NCI-H1105 treated with DMSO at 0.1 percent for 48 hours (cell line): ENCODE measurements at regions not wholly inside any gene's neighbourhood (a gene's known extent, or its start where the extent isn't known, plus 50 kb on each side); places are given as distances from the start of the nearest gene placed in this dataset.

ENCODE experiments used
- DNase-seq: peaks from one replicate; lab custom pipeline; 2025; lab: John Stamatoyannopoulos, UW

DNA sequence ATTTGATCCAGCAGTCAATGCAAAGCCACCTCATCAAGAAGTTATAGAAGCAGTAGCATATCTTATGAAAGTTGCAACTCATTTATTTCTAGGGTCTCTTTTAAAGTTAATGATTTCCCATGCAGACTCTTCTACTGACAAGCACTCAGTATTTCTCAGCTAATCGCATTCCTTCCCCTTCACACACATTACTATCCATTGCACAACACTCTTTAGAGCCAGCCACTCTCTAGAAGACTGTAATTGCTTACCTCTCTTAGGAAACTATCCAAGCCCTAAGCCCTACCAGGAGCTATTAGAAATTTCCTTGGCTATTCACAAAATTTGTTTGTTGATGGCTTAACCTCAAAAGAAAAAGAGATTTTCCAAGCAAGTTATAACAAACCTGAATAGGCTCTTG lies 106.0 kb downstream of the ADAMTS1 start:
- DNase-seq: no peak

DNA sequence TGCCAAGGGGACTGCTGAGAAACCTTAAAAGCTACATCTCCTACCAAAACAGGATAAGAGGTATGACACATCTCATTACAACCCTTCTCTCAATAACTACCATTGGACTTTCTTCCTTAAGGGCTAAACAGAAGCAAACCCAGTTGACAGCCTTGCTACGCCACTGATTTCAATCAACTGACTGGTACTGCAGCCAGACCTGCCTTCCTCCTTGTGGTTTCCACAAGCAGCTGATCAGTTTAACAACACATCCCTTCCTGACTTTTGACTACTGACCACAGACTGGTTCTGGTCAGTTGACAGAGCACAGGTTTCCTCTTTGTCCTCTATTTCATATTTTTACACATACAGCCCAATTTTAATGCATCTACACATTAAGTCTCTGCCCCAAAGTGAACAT lies 108.8 kb downstream of the ADAMTS1 start:
- no peak for DNase-seq

DNA sequence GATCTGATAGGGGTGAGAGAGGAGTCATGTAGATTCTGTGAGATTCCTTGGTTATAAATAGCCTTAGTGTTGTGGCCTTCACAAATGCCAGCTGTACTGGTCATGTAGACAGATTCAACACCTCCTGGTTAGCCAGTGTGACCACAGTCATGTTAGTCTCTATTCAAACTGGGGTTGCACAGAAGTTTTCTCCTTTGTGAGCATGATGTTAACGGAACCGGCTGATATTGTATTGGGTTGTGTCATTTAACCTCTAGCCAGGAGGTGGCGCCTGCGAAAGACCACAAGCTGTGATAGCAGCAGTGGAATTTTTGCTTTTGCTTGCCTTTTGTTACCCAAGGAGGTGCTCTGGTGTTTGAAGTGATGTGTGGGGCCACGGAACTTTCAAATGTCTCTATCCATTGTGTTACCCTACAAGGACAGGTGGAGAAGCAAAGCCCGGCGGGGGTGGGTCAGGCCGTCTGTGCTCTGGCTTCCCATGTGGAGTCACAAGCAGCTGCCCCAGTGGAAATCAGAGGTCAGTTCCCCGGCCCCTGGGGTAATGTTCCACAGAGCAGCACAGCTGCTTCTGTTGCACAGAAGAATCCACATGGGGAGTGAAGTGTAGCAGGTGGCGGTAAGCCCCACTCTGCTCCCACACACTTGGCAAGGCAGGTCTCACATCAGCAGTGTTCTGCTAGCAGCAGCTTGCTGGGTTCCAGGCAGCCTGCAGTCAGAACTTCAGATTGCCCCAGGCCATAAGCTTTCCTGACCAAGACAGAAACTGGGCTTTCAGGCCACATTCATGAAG lies 112.6 kb downstream of the ADAMTS1 start:
- DNase-seq: no peak

DNA sequence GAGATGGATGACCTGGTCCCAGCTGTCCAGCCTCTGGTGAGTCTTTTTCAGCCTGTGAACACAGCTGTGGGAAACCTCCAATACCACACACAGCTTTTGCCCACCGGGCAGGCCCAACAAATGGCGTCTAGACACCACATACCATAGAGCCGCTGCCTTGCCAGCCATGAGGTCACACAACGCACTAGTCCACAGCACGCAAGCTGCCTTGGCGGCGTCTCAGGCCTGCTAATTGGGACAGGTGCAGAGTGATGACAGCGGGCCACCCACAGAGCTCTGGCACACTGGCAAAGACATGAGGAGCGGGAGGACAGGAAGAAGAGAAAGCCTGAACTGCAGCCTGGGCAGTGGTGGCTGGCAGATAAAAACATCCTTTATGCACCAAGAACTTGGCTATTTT lies 125.5 kb downstream of the ADAMTS1 start:
- DNase-seq: no peak

DNA sequence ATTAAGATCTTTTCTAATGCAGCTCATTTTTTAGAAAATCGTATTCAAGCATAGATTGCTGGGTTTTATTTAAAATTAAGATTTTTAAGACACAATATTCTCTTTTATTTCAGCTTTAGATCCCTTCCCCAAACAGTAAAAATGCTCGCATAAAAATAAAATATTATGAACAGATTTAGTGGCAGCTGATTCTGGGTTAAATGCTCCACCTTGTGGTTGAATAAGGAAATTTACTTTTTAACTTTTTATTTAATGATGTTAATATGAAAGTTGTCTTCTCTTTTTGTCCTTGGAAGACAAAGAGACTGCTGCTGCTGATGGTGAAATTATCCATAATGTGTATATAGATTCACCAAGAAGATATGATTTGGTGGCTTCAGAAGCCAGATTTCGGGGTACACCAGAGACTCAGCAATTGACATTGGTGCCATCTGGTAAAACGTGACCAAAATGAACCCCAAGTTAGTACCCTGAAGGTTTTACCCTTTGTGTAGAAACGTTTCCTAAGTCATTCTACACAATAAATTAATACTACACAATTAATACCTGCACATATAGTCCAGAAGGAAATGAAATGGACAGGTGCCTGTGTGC lies 128.0 kb downstream of the ADAMTS1 start:
- peak; percentile 17 for DNase-seq

DNA sequence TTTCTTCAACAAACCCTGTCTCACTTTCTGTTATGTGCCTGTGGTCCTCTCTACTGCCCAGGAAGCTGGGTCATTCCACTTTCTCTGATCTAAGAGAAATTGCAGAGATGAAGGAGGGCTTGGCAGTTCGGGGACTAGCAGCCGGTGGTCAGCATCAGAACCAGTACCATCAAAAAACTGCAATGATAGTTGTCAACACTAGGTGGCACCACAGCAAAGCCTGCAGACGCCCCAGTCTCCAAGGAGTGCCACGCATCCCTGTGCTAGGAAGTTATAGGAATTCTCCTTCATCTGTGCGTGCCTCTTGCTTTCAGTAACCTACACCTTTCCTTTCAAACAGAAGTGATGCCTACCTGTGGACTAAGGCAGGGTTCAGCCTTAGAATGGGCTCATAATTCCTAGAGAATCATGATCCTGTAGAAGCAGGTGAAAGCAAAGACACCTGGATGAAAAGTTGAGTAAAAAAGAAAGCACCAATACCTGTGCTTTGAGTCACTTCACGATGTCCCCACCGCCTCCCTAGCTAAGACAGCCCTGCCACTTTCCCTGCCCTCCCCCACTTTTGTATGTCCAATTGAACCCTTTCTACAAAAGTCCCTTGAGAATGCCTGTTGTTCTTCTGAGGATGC lies 129.2 kb downstream of the ADAMTS1 start:
- peak; percentile 26 for DNase-seq

DNA sequence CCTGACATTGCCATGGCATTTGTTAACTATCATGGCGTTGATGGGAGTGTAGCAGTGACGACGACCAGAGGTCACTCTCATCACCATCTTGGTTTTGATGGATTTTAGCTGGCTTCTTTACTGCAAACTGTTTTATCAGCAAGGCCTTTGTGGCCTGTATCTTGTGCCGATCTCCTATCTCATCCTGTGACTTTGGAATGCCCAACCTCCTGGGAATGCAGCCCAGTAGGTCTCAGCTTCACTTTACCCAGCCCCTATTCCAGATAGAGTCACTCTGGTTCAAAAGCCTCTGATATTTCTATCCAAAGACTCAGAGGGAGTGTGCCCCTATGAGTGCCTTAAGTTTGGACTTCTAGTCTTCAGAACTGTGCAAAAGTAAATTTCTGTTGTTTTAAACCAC lies 130.1 kb downstream of the ADAMTS1 start:
- DNase-seq: no peak

DNA sequence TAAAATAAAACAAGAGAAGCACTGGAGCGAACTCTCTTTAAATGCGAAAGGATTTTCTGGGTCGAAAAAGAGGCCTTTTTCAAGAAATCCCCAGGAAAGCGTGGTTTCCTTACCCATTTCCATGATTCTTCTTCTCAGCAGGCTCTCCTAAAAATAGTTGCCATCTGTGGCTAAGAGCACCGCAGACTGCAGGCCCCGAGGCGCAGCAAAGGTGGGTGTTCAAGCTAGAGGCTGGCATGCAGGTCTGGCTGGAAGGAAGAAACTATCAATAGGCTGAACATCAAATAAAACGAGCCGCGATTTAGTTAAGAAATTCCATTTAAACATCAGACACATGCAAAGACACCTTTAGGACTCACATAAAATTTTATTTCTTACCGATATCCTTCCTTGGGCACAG lies 135.1 kb downstream of the ADAMTS1 start:
- no peak for DNase-seq

DNA sequence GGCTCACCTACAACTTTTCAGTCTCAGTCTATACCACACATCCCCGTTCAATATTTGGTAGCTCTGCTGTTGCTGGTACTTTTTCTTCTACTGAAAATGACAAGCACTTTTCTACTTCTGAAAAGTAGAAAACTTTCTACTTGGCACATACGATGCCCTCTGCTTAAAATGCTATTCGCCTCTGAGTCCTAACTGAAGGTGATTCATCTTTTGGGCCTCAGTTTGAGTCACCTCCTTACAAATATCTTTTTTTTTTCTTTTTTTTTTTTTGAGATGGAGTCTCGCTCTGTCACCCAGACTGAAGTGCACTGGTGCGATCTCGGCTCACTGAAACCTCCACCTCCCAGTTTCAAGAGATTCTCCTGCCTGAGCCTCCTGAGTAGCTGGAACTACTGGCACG lies 136.0 kb upstream of the CYYR1 start:
- DNase-seq: no peak

DNA sequence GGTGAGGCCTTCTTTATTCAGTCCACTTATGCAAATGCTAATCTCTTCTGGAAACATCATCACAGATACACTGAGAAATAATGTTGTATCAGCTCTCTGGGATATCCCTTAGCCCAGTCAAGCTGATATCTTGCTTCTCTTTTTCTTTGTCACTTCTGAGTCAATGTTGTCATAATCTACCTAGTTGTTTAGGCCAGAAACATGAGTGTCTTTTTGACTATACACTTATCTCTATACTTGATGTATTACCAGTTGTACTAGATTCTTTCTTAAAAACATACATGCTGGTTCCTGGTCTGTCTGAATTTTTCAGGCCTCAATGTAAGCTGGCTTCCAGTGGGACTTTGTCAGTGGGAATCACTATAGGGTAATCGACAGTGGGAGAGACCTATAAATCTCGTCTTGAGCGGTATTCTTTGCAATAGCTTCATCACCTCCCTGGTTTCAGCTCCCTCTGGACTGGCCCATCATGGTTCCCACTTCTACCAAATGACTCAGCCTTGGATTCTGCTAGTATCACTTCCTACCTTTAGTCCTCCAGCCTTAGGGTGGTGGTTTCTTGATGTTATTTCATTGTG lies 135.2 kb upstream of the CYYR1 start:
- no peak for DNase-seq

DNA sequence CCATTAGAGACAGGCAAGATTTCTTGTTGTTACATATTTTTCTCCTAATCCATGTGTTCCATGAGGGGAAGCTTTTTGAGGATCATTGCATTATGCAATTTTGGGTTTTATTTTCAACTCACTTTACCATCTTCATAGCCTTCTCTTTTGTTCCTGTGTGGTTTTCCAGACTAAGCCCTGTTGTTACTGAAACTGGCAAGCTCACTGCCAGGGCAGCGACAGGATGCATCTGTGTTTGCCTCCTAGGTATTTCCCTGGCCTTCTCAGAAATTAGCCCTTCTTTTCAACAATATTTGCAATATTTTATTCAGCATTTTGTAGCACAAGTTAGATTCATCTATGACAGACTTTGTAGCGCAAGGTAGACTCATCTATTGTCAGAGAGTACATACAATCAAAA lies 134.2 kb upstream of the CYYR1 start:
- no peak for DNase-seq

DNA sequence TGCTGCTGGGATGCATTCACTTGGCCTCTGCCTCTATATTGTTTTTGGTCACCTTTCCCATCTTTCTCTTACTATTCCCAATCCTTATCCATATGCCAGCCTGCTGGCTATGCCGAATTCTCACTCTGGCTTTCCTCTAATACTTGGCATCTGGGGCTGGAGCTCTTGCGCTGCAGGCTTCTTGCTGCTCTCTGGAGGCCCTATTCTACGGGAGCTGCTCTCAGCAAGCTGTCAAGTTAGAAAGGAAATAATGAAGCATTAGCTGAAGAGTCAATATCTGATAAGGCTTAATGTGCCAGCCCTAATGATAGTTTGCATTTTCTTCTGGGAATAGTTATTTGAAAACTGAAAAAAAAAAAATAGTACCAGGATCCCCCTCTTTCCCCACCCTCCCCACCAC lies 125.3 kb upstream of the CYYR1 start:
- no peak for DNase-seq

DNA sequence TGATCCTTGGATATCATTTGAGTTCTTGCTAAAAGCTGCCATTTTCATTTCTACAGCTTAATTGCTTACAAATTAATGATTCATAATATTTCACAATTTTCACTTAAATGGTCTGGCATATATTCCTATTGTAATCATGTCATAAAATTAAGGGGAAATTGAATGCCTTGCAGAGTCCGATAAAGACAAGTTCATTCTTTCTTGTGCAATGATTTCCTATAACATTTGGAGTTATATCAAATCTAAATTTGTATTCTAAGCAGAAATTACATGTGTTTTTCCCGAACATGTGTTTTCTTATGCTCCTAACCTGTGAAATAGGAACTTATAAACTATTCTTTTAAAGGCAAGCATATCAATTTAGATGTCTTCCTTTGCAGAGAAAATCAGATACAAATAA lies 118.3 kb upstream of the CYYR1 start:
- no peak for DNase-seq

DNA sequence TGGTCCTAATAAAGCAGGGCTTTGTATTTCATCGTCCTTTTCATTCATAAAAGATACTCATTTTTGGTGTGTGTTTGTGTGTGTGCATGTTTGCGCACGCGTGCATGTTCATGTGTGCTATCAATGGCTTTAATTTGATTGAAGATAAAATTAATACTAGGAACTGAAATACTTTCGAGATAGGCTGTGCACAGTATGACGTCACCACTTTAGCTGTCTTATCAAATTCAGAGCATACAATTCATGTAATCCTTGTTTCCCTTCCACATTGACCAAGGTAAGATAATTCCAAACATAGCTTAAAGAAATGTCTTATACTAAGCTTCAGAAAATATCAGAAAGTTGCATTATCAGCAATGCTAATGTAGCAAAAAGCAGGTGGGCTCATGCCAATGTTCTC lies 113.6 kb upstream of the CYYR1 start:
- no peak for DNase-seq

DNA sequence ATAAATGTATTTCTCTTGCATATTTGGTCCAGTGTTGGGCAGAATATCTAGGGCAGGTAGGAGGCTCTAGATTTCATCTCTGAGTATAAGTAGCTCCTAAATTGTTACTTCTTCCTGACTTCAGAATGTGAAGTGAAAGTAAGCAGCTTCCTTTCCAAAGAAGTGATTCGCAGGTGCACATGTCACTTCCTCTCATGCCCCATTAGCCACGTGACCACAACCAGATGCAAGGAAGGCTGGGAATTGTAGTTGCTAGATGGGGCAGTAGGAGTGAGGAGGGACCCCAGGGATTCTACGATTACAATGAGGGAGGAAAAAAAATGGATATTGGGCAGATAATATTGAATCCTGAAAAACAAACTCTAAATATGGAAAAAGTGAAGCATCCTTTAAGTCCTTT lies 113.2 kb upstream of the CYYR1 start:
- DNase-seq: no peak

DNA sequence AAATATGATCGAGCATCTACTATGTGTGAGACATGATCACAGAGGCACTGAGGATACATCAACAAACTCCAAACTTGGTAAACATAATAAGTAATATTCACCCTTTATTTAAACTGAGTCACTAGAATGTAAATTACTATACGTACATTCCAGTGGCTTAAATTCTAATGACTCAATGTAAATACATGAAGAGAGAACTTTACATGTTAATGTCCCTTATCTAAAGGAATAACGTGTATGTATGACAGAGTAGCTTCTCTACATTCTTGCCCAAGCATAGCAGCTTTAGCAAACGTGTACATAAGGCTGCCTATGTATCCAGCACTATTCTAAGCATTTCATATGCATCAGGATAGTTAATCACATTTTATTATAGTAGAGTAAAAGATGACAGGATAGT lies 111.8 kb upstream of the CYYR1 start:
- DNase-seq: no peak

DNA sequence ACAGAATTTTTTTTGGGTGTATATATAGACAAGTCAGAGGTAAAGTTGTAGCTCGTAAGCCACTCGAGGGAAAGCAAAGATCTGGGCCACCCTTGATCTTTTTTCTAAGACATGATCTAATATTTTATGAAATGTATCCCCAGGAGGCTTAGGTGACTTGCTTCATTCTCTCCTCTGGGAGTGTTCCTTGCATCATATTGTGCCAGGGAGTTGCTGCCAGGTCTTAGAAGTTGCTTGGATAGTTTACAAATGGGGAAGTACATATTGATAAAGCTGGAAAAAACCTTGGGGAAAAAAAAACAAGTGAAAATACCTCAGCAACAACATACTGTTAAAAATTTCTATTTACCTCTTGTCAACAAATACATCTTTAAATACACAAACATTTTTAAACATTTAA lies 110.9 kb upstream of the CYYR1 start:
- no peak for DNase-seq

DNA sequence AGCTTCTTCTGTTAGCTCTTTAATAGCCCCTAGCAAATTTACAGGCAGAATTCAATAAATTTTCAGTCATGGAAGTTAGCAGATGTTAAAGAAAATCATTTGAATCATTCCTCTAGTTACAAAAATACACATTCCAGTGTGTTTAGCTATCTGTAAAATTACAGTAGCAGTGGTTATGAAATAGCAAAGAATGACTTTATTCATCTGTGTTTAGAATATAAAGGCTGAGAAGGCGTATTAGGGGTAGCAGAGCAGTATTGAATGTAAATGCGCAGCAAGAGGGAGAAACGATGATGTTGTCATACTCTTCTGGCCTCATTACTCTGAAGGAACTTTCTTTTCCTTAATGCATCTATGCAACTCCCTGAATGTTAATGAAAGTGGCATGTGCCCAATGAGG lies 106.2 kb upstream of the CYYR1 start:
- DNase-seq: no peak

DNA sequence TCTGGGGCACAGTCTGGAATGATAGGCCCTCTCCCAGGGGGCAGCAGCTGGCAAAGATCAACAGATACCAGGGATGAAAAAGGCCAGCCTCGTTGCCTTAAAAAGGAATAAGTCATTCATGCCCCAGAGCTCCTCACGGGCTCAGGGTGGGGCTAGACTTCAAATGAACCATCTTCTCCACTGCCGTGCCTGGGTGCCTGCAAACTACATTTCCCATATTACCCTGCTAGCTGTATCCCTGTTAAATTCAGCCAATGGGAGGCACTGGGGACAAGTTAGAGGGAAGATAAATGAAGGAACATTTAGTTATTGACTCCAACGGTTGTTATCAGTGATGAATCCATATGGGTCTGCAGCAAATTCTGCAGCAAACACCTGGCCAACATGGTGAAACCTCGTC lies 101.2 kb upstream of the CYYR1 start:
- DNase-seq: no peak

DNA sequence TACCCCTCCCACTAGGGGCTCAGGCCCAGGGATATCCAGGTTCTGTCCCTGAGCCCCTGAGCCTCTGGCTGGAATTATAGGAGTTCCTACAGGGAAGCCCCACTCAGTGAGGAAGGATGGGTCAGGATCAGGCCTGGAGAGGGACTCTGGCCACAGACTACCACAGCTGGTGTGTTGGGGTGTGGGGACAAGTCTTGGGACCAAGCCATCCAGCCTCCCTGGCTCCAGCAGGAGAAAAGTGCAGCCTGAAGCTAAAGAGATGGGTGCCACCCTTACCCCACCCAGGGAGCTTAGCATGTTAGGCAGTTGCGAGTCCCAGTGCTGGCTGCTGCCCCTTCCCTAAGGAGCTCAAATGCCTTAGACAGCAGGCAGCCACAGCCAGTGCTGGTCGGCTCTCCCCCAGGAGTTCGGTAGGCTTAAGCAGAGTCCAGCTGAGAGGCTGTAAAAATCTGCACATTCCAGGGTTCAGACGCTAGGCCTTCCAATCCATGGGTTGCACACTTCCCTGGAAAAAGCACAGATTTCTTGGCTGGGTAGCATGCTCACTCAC lies 96.2 kb upstream of the CYYR1 start:
- no peak for DNase-seq

DNA sequence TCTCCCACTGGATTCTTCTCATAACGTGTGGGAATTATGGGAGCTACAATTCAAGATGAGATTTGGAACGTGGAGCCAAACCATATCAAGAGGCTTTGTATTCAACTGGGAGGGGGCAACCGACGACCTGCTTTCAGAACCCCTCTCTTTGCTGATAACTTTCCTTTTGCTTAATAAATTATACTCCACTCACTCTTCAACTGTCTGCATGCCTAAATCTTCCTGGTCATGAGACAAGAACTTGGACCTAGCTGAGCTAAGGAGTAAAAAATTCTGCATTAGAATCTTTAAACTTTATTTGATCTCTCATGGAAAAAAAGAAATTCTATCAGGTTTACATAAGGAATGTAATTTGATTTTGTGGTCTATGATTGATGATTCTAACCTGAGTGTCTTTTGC lies 86.7 kb upstream of the CYYR1 start:
- no peak for DNase-seq

DNA sequence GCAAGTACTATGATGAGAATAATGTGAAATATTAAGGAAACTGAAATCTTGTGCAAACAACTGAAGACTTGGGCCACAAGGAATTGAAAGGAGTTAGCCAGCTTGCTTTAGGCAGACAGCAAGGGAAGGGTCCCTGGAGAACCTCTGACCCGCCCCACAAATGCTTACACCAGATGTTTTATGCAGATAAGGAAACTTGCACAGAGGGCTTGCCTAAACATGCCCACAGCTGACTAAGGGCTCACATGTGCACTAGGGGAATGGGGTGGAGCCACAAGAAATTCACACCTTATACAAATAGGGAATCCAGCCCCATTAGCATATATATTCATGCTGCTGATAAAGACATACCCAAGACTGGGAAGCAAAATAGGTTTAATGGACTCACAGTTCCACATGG lies 86.1 kb upstream of the CYYR1 start:
- no peak for DNase-seq

DNA sequence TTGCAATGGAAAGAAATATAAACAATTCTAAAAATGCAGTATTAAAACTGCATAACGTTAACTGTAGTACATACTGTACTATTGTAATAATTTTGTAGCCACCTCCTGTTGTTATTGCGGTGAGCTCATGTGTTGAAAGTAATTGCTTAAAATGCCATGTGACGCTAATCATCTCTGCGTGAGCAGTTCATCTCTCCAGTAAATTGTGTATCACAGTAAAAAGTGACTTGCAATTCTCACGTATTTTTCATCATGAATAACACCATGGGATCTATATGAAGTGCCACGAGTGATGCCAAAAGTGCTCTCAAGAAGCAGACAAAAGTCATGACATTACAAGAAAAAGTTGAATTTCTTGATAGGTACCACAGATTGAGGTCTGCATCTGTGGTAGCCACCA lies 82.4 kb upstream of the CYYR1 start:
- DNase-seq: no peak
